ENCODE measurements at regions not wholly inside any gene's neighbourhood (a gene's known extent, or its start where the extent isn't known, plus 50 kb on each side); places are given as distances from the start of the nearest gene placed in this dataset.

DNA sequence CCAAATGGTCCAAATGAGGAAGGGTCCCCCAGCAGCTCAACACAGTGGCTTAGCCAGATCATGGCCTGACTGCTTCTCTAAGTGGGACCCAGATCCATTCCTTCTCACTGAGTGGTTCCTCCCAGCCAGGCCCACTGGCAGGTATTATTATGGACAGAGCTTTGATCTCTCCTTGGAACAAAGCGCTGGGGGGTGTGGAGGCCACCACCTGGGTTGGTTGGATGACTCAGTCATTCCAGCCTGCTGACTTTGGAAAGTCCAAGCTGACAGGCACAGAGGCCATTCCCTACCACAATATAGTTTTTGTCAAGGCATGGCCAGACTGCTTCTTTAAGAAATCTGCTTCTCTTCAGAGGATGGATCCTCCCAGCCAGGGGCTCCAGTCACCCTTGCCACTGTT, 341.1 kb downstream of the BTG1 start:
- H3K27me3 Mint-ChIP-seq (ENCODE audit: low read depth) = no peaks in the 10 kb centered on the region
- H3K27ac Mint-ChIP-seq = no peak overlapping the region
- DNase-seq (ENCODE audit: low spot score in 2 of 2, unreplicated experiment in 2 of 2) = no peak
- peaks cover 3% of the 10 kb centered on the region for H3K4me1 Mint-ChIP-seq
- H3K4me3 Mint-ChIP-seq = no peak overlapping the region
- no peak for TF ChIP-seq CTCF (IDR thresholded peaks at IDR 0.05; ENCODE audit: unreplicated experiment)
- peaks cover 56% of the 10 kb centered on the region for H3K9me3 Mint-ChIP-seq
- H3K36me3 Mint-ChIP-seq = peaks cover 12% of the 10 kb centered on the region

- H3K4me1 Mint-ChIP-seq = peaks cover 3% of the 10 kb centered on the region
- H3K4me3 Mint-ChIP-seq = no peak overlapping the region
- no peaks in the 10 kb centered on the region for H3K27me3 Mint-ChIP-seq (ENCODE audit: low read depth)
- H3K27ac Mint-ChIP-seq = no peak overlapping the region
- H3K36me3 Mint-ChIP-seq = peaks cover 6% of the 10 kb centered on the region
- TF ChIP-seq CTCF (IDR thresholded peaks at IDR 0.05; ENCODE audit: unreplicated experiment) = no peak
- no peak for DNase-seq (ENCODE audit: low spot score in 2 of 2, unreplicated experiment in 2 of 2)
- peaks cover 21% of the 10 kb centered on the region for H3K9me3 Mint-ChIP-seq
Observed at GRCh38 chr12:91801048-91801447, 344.6 kb downstream of the BTG1 start.

- Mint-ChIP-seq H3K27ac (no peak overlapping the region), H3K36me3 (no peaks in the 10 kb centered on the region), H3K27me3 (ENCODE audit: low read depth) (no peaks in the 10 kb centered on the region), H3K4me1 (no peaks in the 10 kb centered on the region), H3K9me3 (peaks cover 5% of the 10 kb centered on the region), H3K4me3 (no peak overlapping the region)
- TF ChIP-seq CTCF (IDR thresholded peaks at IDR 0.05; ENCODE audit: unreplicated experiment) = no peak
- no peak for DNase-seq (ENCODE audit: low spot score in 2 of 2, unreplicated experiment in 2 of 2)
Observed at GRCh38 chr12:91793676-91794075, 352.0 kb downstream of the BTG1 start.

DNA sequence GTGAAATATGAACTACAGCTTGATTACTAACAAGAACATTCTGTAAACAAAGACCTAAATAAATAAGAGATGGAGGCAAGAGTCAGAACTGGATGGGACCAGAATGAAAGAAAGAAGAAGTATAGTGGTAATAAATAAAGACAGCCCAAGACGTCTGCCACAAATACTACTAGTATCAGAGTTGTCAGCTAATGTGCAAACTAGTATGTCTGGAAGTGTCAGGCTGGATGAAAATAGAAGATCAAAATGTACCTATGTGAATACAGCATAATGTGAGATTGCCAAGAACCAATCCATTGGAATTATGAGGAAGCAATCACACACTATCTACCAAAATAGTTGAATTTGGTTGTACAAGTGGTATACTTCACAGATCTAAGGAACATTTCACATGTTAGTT, 353.0 kb downstream of the BTG1 start:
- no peaks in the 10 kb centered on the region for H3K36me3 Mint-ChIP-seq
- H3K27ac Mint-ChIP-seq = no peak overlapping the region
- H3K4me3 Mint-ChIP-seq = no peak overlapping the region
- no peak for TF ChIP-seq CTCF (IDR thresholded peaks at IDR 0.05; ENCODE audit: unreplicated experiment)
- no peaks in the 10 kb centered on the region for H3K27me3 Mint-ChIP-seq (ENCODE audit: low read depth)
- H3K9me3 Mint-ChIP-seq = peaks cover 5% of the 10 kb centered on the region
- DNase-seq (ENCODE audit: low spot score in 2 of 2, unreplicated experiment in 2 of 2) = no peak
- no peaks in the 10 kb centered on the region for H3K4me1 Mint-ChIP-seq

DNA sequence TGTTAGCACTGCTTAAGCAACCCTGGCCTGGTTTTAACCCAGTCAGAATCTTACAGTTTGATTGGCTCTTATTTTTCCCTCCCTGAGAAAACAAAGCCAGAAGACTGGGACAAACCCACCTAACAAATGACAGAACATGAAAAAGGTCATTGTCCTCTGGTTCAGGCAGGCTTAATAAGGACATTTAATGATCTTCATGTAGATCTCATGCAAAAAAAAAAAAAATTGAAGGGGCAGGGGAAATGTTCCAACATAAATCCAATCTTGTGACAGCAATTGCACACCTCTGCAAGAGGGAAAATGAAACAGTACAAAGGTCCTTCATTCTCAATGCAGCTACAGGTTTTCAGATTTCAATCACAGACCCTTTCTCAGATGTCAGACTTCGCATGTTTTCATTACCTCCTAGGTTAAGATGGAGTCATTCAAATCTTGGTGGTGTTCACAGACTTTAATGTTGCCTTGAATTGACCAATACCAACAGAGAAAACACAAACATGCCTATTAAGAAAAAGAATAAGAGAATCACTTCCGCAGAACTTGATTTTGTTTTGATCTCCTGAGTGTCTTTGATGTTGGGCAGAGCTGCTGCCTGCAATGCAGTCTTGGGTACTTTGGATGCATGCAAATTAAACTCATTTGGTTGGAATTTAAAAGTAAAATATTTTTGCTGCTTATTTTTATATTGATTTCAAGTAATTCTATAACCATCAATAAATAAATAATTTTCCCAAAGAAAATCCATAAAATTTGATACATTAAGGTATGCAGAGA, 359.0 kb downstream of the BTG1 start:
- peaks cover 12% of the 10 kb centered on the region for H3K9me3 Mint-ChIP-seq
- H3K4me1 Mint-ChIP-seq = peaks cover 10% of the 10 kb centered on the region
- H3K27ac Mint-ChIP-seq = no peak overlapping the region
- no peak overlapping the region for H3K4me3 Mint-ChIP-seq
- DNase-seq (ENCODE audit: low spot score in 2 of 2, unreplicated experiment in 2 of 2) = no peak
- no peaks in the 10 kb centered on the region for H3K27me3 Mint-ChIP-seq (ENCODE audit: low read depth)
- no peaks in the 10 kb centered on the region for H3K36me3 Mint-ChIP-seq
- TF ChIP-seq CTCF (IDR thresholded peaks at IDR 0.05; ENCODE audit: unreplicated experiment) = no peak

All from mesothelial cell of epicardium (in vitro differentiated cells).